GM10248 (cell line): ENCODE measurements at regions not wholly inside any gene's neighbourhood (a gene's known extent, or its start where the extent isn't known, plus 50 kb on each side); places are given as distances from the start of the nearest gene placed in this dataset.

ENCODE experiments used
- CTCF ChIA-PET: fragments of 300-600 bp; sonication (Branson Sonifier 250); formaldehyde crosslinking; extraction: SDS; loops from one replicate; lab custom pipeline; 2021; ENCODE audit warnings: antibody characterized with exemption; lab: Yijun Ruan, JAX
- POLR2A ChIA-PET: fragments of 350-650 bp; sonication (Branson Sonifier 250); formaldehyde crosslinking; extraction: SDS; loops from one replicate; lab custom pipeline; 2020; ENCODE audit warnings: antibody characterized with exemption; lab: Yijun Ruan, JAX
- DNase-seq: peaks from one replicate; pipeline ENCODE4 v3.0.0; 2012; ENCODE audit errors: extremely low spot score
- TF ChIP-seq, protein P1 (sequence below): IDR thresholded peaks from 2 replicates; pipeline ENCODE4 v1.5.1; 2012; ENCODE audit warnings: mild to moderate bottlenecking, low read depth; ENCODE audit errors: extremely low read depth, missing control alignments, control extremely low read depth

GRCh38 chr11:41989823-41990380 lies 530.5 kb upstream of the LRRC4C start:
- TF ChIP-seq, protein P1, sequence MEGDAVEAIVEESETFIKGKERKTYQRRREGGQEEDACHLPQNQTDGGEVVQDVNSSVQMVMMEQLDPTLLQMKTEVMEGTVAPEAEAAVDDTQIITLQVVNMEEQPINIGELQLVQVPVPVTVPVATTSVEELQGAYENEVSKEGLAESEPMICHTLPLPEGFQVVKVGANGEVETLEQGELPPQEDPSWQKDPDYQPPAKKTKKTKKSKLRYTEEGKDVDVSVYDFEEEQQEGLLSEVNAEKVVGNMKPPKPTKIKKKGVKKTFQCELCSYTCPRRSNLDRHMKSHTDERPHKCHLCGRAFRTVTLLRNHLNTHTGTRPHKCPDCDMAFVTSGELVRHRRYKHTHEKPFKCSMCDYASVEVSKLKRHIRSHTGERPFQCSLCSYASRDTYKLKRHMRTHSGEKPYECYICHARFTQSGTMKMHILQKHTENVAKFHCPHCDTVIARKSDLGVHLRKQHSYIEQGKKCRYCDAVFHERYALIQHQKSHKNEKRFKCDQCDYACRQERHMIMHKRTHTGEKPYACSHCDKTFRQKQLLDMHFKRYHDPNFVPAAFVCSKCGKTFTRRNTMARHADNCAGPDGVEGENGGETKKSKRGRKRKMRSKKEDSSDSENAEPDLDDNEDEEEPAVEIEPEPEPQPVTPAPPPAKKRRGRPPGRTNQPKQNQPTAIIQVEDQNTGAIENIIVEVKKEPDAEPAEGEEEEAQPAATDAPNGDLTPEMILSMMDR = no peak
- ChIA-PET CTCF (interaction anchor here (1.6 kb wide), 1 partner anchor 12 kb away, joined by 5 read pairs; no protein-coding TSS in a partner anchor), POLR2A (no interaction called here)
- no peak for DNase-seq

DNA sequence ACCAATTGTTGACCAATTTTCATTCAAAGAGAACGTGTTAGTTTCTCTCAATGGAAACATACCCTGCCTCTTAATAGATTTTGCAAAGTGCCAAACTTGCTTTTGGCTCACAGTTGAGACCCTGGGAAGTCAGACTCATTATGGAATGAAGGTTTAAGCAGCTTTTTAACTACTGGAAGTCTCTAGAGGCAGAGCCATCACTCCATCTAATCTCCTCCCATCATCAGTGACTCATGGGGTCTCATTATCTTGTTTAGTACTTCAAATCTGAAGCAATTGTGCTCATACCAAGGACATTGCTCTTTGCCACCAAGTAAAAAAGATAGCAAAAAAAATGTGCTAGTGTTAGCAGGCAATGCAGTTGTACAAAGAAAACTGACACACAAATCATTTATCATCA lies 537.1 kb upstream of the LRRC4C start:
- ChIA-PET CTCF (no interaction called here), POLR2A (no interaction called here)
- no peak for DNase-seq
- TF ChIP-seq, protein P1 = no peak

DNA sequence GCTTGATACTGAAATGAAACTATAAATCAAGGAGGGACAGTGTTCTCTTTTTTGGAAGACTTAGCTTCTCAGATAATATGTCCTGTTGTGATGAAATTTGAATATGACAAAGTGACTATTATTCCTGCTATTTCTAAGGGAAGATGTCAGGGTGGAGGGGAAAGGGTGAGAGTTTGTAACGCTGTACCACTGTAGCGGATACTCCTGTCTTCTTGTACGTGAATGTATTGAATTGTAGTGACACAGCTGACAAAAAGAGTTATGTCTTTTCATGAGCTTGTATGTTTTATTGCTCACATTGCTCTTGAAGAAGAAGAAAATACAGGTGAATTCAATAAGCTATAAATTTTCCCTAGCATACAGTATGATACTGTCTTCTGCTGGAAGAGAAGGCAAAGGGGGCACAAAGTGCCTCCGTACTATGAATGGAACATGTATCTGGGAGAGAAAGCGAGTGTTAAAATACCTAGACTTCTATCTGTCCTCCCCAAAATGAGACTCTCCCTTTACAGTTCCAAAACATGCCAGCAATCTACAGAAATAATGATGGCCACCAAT lies 538.5 kb upstream of the LRRC4C start:
- CTCF ChIA-PET = no interaction called here
- TF ChIP-seq, protein P1 = no peak
- POLR2A ChIA-PET = no interaction called here
- no peak for DNase-seq

GRCh38 chr11:41999066-41999465 lies 539.6 kb upstream of the LRRC4C start:
- ChIA-PET POLR2A (no interaction called here), CTCF (no interaction called here)
- DNase-seq = no peak
- TF ChIP-seq, protein P1 = no peak

DNA sequence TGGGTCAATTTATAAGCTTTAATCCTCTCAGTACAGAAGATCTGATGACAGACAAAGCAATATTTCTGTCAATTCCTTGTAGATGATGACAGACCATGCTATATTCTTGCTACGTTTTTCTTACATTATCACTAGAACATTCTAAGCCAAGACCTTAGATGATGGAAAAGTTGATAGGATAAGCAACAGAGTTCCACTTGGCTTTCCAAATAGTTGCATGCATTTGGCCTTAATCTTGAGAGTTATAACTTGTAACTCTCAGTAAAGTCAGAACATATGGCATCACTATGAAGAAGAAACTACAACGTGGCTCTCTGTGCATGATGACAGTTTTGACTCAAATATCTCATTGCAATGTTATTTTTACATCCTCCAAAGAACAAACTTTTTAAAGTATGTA lies 544.3 kb upstream of the LRRC4C start:
- TF ChIP-seq, protein P1 = no peak
- ChIA-PET POLR2A (no interaction called here), CTCF (no interaction called here)
- no peak for DNase-seq

- CTCF ChIA-PET = no interaction called here
- POLR2A ChIA-PET = no interaction called here
Measured at GRCh38 chr11:42006766-42007165, 547.3 kb upstream of the LRRC4C start.

More at GRCh38 chr11:42006766-42007165, 547.3 kb upstream of the LRRC4C start:
- TF ChIP-seq, protein P1 = no peak
- DNase-seq = no peak
